ENCODE measurements at regions not wholly inside any gene's neighbourhood (a gene's known extent, or its start where the extent isn't known, plus 50 kb on each side); places are given as distances from the start of the nearest gene placed in this dataset.
"Not testable (repeated sequence)": the region's sequence is repeated elsewhere in the genome, so short reads cannot be mapped to it uniquely, and the experiment has no call there.

DNA sequence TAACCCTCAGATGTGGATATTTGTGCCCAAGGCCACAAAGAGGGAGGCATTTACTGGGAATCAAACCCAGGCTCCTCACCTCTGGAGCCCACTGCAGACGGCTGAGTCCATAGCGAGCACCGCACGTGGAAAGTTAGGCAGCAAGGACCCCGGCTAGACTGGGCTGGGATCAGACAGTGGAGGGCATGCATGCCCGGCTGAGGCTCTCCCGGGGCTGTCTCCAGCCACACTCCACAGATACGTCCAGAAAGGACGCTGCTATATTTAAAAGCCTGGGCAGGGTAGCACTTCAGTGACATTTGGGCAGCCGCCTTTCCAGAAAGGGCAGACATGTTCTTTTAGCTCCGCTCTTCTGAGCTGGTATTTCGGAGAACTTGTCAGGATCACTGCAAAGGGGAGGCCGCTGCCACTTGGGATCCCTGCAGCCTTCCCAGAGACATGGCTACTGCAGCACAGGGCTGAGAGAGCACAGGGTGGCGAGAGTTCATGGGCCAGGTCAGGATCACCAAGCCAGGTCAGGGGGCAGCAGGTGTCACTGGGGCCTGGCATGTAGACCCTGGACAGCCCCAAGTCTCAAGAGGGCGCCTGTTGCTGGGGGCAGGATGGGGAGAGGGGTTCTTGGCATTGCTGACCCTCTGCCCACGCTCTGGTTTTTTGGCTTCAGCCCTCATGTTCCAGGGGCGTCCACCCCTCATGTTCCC lies 121.7 kb downstream of the PHETA1 start:
- DNase-seq: no peak

DNA sequence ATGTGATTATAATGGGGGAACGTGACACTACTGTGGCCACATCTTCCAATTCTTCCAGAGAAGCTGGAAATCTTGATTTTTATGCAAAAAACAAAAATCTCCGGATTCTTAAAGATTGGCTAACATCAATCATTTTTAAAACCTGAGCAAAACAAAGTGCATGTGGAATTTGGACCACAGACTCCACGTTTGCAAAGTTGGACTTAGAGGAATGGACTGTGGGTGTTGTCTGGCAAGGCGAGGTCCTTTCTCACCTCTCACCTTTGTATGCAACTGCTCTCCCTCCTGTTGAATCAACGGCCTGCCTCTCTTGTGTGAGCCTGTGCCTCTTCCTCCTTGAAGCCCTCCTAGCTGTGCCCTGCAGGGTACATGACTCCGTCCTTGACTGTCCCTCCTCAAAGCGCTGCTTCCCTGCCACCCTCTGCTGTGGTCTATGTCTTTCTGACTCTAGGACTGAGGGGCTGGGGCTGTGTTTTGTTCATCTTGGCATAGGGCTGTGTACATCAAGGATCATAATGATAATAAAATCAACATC lies 122.4 kb downstream of the PHETA1 start:
- no peak for DNase-seq

DNA sequence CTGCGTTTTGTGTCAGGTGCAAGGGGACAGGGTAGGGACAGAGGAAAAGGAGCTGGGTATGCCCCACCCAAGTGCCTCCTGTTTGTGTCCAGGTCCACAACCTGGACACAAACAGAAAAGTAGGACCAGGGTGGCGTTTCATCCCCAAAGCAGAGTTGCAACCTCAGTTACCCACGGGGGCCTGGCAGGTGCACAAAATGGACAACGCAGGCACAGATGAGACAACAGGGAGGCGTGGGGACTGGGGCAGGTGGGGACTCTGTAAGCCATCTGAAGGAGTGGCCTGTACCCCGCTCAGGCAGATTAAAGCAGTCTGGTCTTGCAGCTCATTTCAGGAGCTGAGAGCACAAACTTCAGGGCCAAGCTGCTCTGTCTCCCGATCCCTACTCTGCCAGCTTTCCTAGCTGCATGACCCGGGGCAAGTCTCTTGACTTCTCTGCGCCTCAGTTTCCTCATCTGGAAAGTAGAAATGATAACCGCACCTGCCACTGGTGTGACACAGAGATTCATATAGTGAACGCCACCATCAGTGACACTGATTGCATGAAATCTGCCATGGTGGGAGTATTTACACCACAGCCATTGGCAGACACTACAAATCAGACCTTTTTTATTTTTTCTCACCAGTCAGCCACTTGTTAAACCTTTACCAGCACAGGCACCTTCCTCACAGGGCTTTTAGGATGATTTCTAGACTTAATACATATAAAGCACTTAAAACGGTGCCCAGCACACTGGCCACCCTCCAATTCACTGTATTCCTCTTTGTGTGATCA lies 123.0 kb downstream of the PHETA1 start:
- no peak for DNase-seq

DNA sequence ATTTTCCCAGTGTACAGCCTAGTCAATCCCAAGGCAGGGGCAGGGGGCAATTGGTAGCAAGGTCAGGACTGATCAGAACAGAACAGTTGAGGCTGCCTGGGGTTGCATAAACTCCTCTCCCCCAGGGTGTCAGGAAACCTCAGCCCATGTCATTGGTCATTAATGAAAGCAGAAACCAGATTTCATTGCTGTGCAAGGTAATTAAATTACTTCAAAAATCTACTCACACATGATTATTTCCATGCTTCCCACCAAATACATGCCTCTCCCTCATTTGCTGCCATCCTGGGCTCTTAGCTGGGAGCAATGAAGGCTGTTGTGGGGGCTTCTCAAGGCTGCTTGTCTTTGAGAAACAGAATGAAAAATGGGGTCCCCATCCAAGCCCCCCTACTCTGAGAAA lies 124.2 kb downstream of the PHETA1 start:
- no peak for DNase-seq

DNA sequence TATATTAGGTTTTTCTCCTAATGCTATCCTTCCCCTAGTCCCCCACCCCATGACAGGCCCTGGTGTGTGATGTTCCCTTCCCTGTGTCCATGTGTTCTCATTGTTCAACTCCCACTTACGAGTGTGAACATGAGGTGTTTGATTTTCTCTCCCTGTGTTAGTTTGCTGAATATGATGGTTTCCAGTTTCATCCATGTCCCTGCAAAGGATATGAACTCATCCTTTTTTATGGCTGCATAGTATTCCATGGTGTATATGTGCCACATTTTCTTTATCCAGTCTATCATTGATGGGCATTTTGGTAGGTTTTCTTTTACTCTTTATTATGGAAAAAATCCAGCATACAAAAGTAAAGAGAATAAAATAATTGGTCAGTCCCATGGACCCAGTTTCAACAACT lies 126.1 kb downstream of the PHETA1 start:
- not testable (repeated sequence) for DNase-seq

DNA sequence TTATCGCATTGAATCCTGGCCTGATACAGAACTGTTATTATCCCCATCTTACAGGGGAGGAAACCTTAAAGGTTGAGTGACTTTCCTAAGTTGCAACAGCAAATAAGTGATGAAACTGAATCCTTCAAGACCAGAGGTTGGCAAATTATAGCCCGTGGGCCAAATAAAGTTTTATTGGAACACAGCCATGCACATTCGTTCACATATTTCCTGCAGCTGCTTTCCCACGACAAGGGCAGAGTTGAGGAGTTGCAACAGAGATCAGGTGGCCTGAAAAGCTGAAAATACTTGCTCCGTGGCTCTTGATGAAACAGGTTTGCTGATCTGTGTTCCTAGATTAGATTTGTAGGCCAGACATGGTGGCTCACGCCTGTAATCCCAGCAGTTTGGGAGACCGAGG lies 126.7 kb downstream of the PHETA1 start:
- DNase-seq: no peak

DNA sequence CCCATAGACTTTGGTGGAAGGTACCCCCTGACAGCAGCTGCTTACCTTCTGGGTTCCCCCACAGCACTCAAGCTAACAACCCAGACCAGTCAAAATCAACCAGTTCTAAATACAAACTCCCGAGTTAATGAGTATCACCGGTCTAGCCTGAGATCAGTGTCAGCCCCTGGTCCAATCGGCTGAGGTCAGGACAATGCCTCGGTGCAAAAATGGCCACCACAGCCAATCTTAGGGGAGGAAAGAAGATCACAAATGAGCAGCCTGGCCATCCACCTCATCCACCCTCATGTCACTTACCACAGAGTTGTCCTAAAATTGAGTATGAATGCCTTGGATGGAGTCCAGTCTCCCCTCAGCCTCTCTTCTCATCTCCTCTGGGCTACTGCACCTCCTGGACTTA lies 128.5 kb downstream of the PHETA1 start:
- no peak for DNase-seq

DNA sequence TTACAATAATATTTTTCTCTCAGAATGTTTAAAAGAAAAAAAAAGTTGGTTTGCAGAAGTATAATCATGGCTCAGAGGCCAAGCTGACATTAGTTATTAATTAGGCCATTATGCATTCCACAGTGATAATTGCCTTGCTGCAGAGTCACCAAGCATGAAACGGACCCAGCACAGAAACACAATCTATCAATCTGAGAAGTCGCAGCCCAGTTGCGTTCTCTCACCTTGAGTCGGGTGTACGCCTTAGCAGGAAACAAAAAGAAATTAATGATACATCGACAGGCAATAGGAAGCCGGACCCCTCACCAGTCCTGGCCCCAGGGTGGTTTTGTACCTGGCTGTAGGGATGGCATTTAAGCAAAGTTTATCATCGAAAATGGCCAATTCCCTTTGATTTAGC lies 129.7 kb downstream of the PHETA1 start:
- DNase-seq: no peak

DNA sequence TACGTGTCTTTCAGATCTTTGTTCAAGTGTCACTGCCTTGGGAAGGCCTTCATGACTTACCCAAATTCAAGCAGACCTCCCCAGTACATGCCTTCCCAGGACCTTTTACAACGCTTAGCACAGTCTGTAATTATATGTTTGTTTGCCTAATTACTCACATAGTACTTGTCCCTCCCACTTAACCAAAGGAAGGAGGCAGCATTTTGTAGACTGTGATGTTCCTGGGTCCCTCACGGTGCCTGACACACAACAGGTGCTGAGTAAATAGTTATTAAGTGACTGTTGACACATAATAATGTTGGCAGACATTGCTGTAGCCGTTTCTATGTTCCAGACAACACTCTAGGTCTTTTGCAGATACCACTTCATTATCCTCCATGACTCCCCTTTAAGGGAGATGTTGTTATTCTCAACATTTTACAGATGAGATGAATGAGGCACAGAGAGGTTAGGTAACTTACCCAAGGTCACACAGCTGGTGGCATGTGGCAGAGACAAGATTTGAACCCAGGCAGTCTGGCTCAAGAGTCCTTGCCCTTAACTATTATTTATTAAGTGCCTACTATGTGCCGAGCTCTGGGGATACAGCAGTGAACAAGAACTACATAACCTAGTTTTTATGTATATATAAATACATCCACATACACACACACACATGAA lies 130.7 kb downstream of the PHETA1 start:
- DNase-seq: no peak

DNA sequence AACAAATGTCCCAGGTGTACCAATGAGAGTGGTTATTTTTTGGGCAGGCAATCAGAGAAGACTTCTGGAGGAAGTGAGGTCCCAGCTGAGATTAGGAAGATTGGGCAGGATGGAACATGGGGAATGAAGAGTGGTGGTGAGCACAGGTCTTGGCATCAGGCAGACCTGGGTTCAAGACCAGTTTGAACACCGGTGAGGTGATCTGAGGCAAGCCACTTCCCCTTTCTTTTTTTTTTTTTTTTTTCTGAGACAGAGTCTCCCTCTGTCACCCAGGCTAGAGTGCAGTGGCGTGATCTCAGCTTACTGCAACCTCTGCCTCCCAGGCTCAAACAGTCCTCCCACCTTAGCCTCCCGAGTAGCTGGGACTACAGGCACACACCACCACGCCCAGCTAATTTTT lies 134.4 kb downstream of the PHETA1 start:
- not testable (repeated sequence) for DNase-seq

DNA sequence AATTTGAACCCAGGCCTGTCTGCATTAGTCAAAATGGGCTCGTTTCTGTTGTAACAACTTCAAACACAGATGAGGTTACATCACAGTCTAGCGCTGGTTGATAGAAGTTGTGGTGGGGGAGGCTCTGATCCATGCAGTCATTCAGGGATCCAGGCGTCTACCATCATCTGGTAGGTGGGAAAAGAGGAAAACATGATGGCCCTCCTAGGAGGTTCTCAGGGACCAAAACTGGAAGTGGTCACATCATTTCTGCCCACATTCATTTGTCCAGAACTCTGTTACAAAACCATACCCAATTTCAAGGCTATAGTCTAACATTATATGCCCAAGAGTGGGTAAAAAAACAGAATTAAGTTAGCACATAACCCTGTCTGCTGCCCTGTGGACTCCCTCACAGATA lies 135.1 kb downstream of the PHETA1 start:
- DNase-seq: no peak

DNA sequence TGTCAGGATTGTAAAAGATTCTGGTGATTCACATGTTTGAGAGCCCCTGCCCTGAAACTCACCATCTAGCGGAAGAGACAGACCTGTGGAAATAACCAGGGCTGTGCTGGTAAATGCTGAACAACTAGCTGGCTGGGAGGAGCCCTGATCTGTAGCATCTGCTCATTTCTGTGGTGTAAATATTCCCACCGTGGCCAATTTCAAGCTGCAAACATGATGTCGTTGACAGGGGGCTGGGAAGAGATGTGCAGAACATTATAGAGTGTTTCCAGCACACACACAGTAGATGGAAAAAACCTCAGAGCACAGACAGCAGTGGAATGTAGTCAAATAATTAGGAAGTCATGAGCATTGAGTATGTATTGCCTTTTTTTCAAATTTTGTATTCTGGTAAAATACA lies 138.2 kb downstream of the PHETA1 start:
- no peak for DNase-seq

DNA sequence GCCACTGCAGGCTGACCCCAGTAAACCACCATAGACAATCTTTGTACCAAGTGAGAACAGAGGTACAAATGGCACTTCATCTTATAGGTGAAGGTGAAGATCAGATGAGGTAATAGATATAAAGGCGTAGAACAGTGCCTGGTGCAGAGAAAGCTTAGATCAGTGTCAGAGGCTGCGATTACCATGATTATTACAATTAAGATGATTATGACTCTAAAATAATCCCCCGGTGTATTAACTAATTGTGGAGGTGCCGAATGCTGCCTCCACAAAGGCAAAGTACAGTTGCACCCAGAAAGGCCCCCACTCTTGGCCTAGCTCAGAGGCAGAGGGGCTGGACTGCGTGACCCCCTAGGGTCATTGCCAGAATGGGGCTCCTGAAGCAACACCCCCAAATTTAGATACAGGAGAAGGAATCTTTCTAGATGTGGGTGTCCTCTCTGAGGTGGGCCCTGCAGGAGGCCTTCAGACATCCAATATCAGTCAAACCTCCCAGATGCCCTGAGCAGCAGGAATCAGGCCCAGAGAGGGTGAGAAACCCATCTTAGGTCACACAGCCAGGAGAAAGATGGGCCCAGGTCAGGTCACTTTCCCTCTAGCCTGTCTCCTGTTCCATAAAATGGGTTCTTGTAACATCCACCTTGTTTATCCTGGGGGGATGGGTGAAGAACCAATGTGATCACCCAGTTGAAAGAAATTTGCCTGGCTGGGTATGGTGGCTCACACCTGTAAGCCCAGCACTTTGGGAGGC lies 139.8 kb downstream of the PHETA1 start:
- no peak for DNase-seq

DNA sequence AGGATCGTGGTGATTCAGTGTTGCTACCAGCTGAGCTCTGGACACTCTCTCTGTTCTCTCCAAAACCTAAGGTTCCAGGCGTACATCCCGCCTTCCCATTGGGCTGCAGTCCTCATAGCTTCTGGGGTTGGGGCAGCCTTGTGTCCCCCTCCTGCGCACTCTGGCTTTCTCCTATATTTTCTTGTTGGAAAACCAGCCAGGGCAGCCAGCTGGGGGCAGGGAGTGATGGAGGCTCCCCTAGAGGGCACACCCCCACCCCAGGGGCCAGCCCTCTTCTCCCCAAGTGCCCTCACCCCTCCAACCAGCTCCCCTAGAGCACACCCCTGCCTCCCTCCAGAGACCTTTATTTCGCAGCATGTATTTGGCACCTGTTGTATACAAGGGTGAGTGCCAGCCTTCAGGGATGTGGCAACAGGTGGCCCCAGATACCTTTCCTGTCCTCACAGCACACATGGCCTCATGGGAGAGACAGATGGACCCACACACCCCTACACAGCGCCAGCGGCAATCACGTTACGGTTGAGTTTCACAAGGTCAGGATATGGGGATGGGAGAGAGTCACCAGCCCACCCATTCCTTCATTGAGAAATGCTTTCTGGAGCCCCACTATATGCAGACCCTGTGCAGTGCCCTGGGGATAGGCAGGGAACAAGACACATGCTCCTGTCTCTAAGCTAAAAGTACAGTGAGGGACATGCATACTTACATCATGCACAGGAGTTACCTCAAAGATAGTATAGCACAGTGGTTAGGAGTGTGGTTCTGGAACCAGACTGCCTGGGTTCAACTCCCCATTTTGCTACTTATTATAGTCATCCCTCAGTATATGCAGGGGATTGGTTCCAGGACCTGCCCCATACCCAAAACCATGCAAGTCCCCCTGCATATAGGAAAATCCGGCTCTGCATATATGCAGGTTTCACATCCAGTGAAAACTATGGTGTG lies 141.1 kb downstream of the PHETA1 start:
- no peak for DNase-seq

DNA sequence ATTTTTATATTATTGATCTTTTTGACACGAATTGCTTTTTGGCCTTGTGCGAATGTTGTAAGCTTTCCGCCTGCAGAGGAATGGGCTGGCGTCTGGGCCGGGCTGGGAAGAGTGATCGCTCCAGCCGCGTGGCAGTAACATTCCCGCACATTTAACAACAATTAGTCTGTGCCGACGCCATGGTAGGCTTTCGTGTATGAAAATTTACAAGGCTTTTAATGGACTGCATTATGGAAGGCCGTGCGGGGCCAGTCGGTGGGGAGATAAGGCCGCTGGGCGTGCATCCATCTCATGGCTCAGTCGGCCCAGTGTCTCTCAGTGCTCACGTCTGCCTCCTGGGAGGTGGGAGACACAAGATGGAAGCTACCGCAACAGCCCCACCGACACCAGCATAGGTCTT lies 142.2 kb downstream of the PHETA1 start:
- DNase-seq: no peak

DNA sequence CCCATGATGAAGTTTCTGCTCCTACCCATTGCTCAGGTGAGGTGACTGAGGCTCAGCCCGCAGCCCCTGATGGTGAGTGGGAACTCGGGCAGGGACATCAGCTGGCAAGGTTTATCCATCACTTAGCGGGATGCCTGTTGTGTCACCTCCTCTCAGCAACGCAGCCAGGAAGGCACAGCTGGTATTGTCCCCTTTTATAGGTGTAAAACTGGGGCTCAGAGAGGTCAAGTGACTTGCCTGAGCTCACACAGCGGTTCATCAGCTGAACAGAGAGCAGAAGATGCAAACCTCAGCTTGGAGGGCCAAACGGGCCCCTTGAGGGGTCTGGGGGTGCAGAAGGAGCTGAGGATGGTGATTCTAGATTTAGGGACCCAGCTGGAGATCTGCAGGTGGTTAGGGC lies 143.6 kb downstream of the PHETA1 start:
- no peak for DNase-seq

DNA sequence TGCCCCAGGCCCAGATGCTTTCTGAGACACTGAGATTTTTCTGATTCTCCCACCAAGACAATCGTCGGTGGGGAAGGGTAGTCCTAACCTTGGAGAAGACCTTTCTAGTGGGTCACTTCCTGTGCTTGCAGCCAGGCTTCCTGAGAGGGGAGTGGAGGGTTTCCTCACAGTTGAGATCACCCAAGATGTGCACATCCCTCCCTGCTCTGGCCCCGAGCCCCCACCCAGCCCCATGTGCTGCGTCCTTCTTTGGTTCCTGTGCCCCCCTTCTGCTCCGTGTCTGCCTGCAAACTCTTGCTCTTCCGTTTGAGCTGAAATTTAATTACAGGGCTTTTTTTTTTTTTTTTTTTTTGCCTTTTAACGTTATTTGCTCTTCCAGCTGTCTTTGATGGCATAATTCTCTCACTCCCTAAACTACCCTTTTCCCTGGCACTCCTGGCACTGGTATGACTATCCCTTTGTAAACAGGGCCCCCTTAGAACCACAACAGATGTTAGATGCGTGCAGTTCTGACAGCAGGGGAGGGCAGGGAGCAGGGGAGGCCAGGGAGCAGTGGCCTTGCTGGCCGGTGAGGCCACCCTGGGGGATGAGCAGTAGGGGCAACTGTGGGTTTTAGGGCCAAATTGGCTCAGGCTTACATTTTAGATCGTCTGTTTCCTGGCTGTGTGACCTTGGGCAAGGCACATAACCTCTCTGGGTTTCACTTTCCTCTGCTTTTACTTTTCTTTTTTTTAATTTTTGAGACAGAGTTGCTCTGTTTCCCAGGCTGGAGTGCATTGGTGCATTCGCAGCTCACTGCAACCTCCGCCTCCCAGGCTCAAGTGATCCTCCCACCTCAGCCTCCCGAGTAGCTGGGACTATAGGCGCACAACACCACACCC lies 144.5 kb downstream of the PHETA1 start:
- DNase-seq: no peak

DNA sequence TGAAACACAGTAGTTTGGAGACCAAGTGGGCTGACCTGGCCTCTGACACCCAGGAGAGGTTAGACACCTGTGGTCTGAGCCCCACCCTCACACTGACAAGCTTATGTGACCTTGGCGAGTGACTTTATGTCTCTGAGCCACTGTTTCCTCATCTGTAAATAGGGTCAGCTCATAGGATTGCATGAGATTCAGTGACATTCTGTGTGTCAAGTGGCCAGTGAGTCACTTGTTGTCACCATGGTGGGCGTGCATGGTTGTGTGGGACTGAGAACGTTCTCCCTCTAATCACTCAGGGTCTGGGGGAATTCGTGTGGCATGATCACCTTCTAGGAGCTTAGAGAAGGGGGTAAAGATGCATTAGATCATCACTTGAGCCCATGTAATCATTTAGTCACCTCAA lies 146.4 kb downstream of the PHETA1 start:
- no peak for DNase-seq

DNA sequence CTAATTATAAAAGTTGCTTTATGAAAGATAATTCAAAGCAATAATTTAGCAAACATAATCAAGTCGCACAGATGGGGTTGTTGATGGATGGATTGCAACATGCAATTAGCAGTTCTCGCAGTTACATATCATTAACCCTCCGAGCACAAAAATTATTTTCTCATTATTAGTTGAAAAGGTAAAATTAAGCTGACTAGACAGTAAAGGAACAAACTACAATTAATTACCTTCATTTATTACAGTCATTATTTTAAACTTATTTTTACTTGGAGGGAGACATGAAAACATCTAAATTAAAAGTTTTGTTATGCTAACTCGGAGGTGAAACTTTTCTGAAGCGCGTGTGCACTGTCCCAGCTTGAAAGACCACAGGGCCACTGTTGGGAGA lies 146.9 kb downstream of the PHETA1 start:
- DNase-seq: no peak

DNA sequence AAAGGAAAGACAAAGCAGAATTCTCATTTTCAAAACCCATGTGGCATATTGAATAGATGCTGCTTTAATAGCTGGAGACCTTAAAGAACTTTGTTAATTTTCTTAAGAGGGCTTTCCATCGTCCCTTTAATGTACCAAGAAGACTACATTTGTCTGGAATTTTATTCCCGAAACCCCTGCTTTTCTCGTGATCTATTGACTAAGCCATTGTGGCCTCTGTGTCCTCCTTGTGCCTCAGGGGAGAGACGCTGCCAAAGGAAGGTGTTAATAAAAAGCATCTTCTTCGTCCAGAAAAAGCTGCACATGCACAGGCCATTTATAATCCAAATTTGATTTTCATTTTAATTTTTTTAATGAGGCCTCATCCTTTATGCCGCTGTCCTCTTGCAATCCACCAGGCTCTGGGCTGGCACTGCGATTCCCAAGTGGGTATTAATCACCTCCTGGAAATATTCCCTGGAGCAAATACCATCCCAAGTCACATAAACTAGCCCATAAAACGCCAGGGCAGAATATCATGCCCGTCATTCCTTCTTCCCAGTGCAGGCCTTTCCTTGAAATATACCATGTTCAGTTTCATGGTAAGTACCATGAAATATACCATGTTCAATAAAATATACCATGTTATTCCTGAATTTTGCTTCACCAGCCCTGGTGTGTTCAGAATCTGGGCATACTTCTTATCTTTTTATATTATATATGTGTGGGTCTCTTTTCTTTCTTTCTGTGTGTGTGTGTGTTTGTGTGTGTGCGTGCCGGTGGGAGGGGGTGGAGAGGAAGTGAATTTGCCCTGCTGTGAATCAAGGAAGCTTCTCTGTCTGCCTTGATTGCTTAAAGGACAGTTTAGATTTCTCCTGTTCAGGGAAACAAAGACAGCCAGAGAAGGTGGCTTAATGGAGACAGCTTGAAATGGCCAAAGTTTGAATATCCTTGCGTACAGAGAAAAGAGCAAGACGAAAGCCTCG lies 147.6 kb downstream of the PHETA1 start:
- DNase-seq: no peak
